Kidney (tissue), 13 donors: ENCODE measurements at regions not wholly inside any gene's neighbourhood (a gene's known extent, or its start where the extent isn't known, plus 50 kb on each side); places are given as distances from the start of the nearest gene placed in this dataset.
A peak's percentile ranks its signal among the peaks of the same experiment; 100 is the strongest.

Source experiments
- DNase-seq, 5 donors: peaks; one replicate each; pipeline ENCODE4 v3.0.0-alpha.2; 2013 to 2020
- FAIRE-seq: peaks from 2 replicates; lab custom pipeline; 2012; peaks lifted over from hg19 to GRCh38; lab: Jason Lieb, UNC
- H3K27ac ChIP-seq, 2 donors: one replicate each; pipeline ENCODE4 v1.7.0; 2013; ENCODE audit warnings: low read depth in 2 of 2, low read length in 2 of 2, inconsistent platforms in 1 of 2
- H3K27me3 ChIP-seq: one replicate; pipeline ENCODE4 v1.7.1; 2013; ENCODE audit warnings: low read length, inconsistent platforms; ENCODE audit not compliant: control insufficient read depth, insufficient read depth
- H3K36me3 ChIP-seq, 3 donors: one replicate each; pipeline versions ENCODE4 v1.7.0 to v1.7.1; 2013; ENCODE audit warnings: low read length in 3 of 3, control low read depth in 1 of 3, inconsistent platforms in 1 of 3; ENCODE audit not compliant: insufficient read depth in 3 of 3, control insufficient read depth in 2 of 3
- H3K4me1 ChIP-seq, 3 donors: one replicate each; pipeline versions ENCODE4 v1.7.0 to v1.7.1; 2013; ENCODE audit warnings: low read length in 3 of 3, inconsistent platforms in 1 of 3, low read depth in 1 of 3; ENCODE audit not compliant: control insufficient read depth in 2 of 3, insufficient read depth in 2 of 3
- H3K4me3 ChIP-seq, 3 donors: one replicate each; pipeline versions ENCODE4 v1.7.0 to v1.8.1; 2013; ENCODE audit warnings: low read length in 3 of 3, control low read depth in 1 of 3, inconsistent platforms in 1 of 3
- H3K9ac ChIP-seq, 3 donors: one replicate each; pipeline versions ENCODE4 v1.7.0 to v1.7.1; 2013; ENCODE audit warnings: low read length in 3 of 3, control low read depth in 1 of 3, inconsistent platforms in 1 of 3
- H3K9me3 ChIP-seq, 3 donors: one replicate each; pipeline versions ENCODE4 v1.7.0 to v1.7.1; 2013; ENCODE audit warnings: low read length in 3 of 3, control low read depth in 1 of 3, inconsistent platforms in 1 of 3; ENCODE audit not compliant: control insufficient read depth in 2 of 3, insufficient read depth in 1 of 3
- intact Hi-C: fragments of 100-400 bp; cut with DNase I; formaldehyde crosslinking; loops from one replicate; pipeline ENCODE4 v1.11.1; 2022
- TF ChIP-seq, protein P1 (sequence below): IDR thresholded peaks from 3 replicates; pipeline ENCODE4 v1.5.1; 2012; ENCODE audit warnings: mild to moderate bottlenecking, moderate library complexity, borderline replicate concordance; ENCODE audit not compliant: insufficient read depth; ENCODE audit errors: extremely low read depth
- donor health status: control.
- donor health status: control.
- donor health status: control.
- donor health status: control.
- donor health status: control.
- donor health status: DM: yes; HTN: yes; CAD: no.
- donor health status: Normal renal cell carcinoma (clear cell type).

DNA sequence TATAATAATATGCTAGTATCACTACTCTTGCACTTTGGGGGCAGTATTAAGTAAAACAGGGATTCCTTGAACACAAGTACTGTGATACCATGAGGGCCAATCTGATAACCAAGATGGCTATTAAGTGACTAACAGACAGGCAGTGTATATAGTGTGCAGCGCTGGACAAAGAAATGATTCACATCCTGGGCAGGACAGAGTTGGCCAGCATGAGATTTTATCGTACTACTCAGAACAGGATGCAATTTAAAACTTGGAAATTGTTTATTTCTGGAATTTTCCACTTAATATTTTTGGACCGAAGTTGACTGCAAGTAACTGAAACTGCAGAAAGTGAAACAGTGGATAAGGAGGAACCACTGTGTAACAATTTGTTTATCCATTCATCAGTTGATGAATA is 74.6 kb downstream of the DNTTIP2 start:
- H3K4me3 ChIP-seq: no peak overlapping the region
- TF ChIP-seq, protein P1, sequence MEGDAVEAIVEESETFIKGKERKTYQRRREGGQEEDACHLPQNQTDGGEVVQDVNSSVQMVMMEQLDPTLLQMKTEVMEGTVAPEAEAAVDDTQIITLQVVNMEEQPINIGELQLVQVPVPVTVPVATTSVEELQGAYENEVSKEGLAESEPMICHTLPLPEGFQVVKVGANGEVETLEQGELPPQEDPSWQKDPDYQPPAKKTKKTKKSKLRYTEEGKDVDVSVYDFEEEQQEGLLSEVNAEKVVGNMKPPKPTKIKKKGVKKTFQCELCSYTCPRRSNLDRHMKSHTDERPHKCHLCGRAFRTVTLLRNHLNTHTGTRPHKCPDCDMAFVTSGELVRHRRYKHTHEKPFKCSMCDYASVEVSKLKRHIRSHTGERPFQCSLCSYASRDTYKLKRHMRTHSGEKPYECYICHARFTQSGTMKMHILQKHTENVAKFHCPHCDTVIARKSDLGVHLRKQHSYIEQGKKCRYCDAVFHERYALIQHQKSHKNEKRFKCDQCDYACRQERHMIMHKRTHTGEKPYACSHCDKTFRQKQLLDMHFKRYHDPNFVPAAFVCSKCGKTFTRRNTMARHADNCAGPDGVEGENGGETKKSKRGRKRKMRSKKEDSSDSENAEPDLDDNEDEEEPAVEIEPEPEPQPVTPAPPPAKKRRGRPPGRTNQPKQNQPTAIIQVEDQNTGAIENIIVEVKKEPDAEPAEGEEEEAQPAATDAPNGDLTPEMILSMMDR: no peak
- peak overlapping the region; percentile 27 to 54 for H3K27ac ChIP-seq
- H3K9me3 ChIP-seq: no peaks in the 10 kb centered on the region
- H3K4me1 ChIP-seq: peaks cover 0 to 4% (median 0%) of the 10 kb centered on the region in 3 donors
- H3K27me3 ChIP-seq: no peaks in the 10 kb centered on the region
- intact Hi-C loops: no loop called here
- no peak for FAIRE-seq
- no peak for DNase-seq
- H3K9ac ChIP-seq: no peak overlapping the region
- no peaks in the 10 kb centered on the region for H3K36me3 ChIP-seq

DNA sequence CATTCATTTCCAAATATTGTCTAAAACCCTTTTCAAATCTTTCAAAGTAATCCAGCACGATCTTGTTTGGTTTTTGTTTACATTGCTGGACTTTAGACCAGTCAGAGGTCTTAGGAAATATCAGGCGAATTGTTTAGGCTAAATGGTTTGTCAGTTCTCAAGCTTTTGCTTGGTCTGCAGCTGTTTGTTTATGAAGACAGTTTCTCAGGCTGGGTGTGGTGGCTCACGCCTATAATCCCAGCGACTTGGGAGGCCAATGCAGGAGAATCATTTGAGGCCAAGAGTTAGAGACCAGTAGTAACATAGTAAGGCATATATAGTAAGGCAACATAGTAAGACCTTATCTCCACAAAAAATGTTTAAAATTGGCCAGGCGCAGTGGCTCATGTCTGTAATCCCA is 77.5 kb downstream of the DNTTIP2 start:
- no peaks in the 10 kb centered on the region for H3K9me3 ChIP-seq
- FAIRE-seq (no peak), DNase-seq (no peak)
- TF ChIP-seq, protein P1: no peak
- no peaks in the 10 kb centered on the region for H3K27me3 ChIP-seq
- no peak overlapping the region for H3K9ac ChIP-seq
- intact Hi-C loops: no loop called here
- no peaks in the 10 kb centered on the region for H3K36me3 ChIP-seq
- no peak overlapping the region for H3K27ac ChIP-seq
- peaks cover 0 to 4% (median 0%) of the 10 kb centered on the region in 3 donors for H3K4me1 ChIP-seq
- H3K4me3 ChIP-seq: no peak overlapping the region

DNA sequence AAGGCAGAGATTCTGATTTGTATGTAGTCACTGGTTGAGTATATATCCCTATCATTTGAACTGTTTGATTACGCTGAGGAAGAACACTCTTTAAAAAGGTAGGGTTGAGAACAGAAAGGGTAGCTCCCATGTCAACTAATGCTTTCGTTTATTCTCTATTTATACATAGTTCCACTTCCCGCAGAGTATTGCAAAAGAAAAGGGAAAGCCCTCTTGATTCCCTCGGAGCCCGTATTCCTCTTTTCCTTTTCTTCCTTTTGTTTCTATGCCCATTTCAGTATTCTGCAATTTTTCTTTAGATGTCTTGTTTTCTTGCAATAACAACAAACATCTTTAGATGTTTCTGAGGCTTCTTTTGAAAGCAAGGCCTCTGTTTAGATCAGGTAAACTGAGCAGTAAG is 78.2 kb downstream of the DNTTIP2 start:
- no peaks in the 10 kb centered on the region for H3K9me3 ChIP-seq
- no peak for DNase-seq
- intact Hi-C loops: no loop called here
- FAIRE-seq: no peak
- H3K4me1 ChIP-seq: peaks cover 0 to 4% (median 0%) of the 10 kb centered on the region in 3 donors
- H3K9ac ChIP-seq: no peak overlapping the region
- no peak overlapping the region for H3K4me3 ChIP-seq
- no peaks in the 10 kb centered on the region for H3K36me3 ChIP-seq
- TF ChIP-seq, protein P1: no peak
- no peaks in the 10 kb centered on the region for H3K27me3 ChIP-seq
- no peak overlapping the region for H3K27ac ChIP-seq

DNA sequence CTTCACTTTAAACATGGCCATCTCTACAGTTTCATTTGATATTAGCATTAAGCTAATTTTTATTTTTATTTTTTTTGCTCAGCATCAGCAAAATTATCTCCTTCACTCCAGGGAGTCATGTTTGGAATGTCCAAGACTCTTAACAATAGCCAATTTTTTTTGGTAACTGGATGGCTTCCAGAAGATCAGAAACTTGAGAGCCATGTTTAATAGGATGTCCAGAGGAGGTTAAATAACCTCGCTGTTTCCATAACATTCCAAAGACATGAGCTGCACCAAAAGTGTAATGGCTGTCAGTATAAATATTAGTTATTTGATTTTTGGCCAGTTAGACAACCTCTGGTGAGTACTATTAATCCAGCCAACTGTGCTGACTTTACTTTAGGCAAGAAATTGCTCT is 80.7 kb downstream of the DNTTIP2 start:
- FAIRE-seq: no peak
- Histone ChIP-seq H3K9ac (no peak overlapping the region), H3K4me1 (no peaks in the 10 kb centered on the region)

More for the DNA sequence above, 80.7 kb downstream of the DNTTIP2 start:
- no peak for DNase-seq
- no peaks in the 10 kb centered on the region for H3K27me3 ChIP-seq
- TF ChIP-seq, protein P1: no peak
- intact Hi-C loops: no loop called here
- H3K4me3 ChIP-seq: no peak overlapping the region
- no peaks in the 10 kb centered on the region for H3K9me3 ChIP-seq
- H3K36me3 ChIP-seq: no peaks in the 10 kb centered on the region
- no peak overlapping the region for H3K27ac ChIP-seq
